ENCODE measurements at regions not wholly inside any gene's neighbourhood (a gene's known extent, or its start where the extent isn't known, plus 50 kb on each side); places are given as distances from the start of the nearest gene placed in this dataset.
A peak's percentile ranks its signal among the peaks of the same experiment; 100 is the strongest.

DNA sequence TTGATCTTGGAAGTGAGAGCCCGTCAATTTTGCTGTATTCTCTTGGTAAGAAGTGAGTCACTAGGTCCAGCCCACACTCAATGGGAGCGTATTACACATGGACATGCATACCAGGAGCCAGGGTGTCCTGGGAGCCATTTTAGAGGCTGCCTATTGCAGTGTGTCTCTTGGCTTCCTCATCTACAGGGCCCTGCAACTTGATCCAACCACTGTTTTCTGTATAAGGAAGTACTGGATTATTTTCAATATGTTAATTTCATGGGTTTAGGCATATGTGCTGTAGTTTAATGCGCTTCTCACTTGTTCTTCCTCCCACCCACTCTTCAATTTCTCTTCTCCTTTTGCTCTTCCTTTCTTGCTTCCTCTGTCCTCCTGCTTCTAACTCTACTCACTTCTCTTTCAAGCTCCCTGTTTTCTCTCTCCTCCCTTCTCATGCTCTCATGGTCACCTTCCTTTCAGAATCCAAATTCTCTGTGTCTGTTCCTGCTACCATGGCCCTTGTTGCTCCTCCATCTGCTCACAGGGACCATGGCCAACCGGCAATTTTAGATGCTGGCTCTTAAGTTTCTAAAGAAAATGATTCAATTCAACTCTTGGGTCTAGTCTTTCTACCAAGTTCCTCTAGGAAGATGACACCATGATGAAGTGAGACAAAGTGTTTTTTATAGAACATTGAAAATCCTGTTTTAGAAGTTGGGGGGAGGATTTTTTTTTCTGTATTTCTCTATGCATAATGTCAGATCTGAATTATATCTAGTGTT, 152.0 kb upstream of the ZEB2 start:
- Histone ChIP-seq H3K36me3 (no peaks in the 10 kb centered on the region), H3K4me1 (no peaks in the 10 kb centered on the region), H3K4me3 (no peak overlapping the region), H3K9me3 (no peaks in the 10 kb centered on the region), H3K27me3 (no peaks in the 10 kb centered on the region), H3K27ac (peak overlapping the region; percentile 5)
- ATAC-seq (peak; percentile 94), DNase-seq (no peak)
- TF ChIP-seq, protein P1, sequence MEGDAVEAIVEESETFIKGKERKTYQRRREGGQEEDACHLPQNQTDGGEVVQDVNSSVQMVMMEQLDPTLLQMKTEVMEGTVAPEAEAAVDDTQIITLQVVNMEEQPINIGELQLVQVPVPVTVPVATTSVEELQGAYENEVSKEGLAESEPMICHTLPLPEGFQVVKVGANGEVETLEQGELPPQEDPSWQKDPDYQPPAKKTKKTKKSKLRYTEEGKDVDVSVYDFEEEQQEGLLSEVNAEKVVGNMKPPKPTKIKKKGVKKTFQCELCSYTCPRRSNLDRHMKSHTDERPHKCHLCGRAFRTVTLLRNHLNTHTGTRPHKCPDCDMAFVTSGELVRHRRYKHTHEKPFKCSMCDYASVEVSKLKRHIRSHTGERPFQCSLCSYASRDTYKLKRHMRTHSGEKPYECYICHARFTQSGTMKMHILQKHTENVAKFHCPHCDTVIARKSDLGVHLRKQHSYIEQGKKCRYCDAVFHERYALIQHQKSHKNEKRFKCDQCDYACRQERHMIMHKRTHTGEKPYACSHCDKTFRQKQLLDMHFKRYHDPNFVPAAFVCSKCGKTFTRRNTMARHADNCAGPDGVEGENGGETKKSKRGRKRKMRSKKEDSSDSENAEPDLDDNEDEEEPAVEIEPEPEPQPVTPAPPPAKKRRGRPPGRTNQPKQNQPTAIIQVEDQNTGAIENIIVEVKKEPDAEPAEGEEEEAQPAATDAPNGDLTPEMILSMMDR (IDR thresholded peaks at IDR 0.05) = no peak
- intact Hi-C loops (cut with DNase I) = no loop called here

DNA sequence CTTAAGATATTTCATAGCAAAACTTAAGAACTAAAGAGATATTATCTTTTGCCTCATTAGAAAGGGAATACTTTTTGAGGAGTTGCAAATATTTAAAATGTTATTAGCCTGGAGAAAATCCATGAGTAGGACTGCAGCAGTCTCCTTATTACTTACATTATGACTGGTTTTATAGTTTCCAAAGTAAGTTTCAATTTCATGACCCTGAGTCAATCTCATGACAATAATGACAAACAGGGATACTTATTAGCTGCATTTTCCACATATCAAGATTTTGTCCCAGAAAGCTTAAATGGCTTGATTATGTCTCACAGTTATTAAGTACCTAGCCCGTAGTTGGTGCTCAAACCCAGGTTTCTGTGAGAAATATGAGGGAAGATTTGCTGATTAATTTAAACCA, 150.8 kb upstream of the ZEB2 start:
- no peaks in the 10 kb centered on the region for H3K27me3 ChIP-seq
- no peaks in the 10 kb centered on the region for H3K4me1 ChIP-seq
- ATAC-seq (no peak), DNase-seq (no peak)
- H3K4me3 ChIP-seq = no peak overlapping the region
- no peaks in the 10 kb centered on the region for H3K9me3 ChIP-seq
- TF ChIP-seq, protein P1 (IDR thresholded peaks at IDR 0.05) = no peak
- intact Hi-C loops (cut with DNase I) = no loop called here
- peak overlapping the region; percentile 5 for H3K27ac ChIP-seq
- H3K36me3 ChIP-seq = no peaks in the 10 kb centered on the region

DNA sequence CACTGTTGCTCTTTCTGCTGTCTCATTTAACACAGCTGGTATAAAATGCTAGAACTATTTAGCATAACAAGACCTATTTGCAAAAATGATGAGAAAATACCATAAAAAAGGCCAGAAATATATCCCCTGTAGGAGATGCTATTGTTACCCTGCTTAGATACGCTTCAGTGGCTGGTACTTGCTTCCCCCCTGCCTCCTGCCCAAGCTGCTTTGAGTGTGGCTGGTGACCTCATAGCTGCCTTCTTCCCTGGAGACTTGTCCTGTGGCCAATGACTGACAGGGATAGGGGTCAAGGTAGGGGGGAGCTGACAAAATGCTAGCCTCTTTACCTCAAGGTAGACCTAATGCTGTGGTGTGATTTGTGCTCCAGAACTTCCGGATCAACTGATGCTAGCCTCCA, 150.2 kb upstream of the ZEB2 start:
- ATAC-seq = no peak
- Histone ChIP-seq H3K4me1 (no peaks in the 10 kb centered on the region), H3K36me3 (no peaks in the 10 kb centered on the region), H3K9me3 (no peaks in the 10 kb centered on the region), H3K27ac (no peak overlapping the region), H3K4me3 (no peak overlapping the region), H3K27me3 (no peaks in the 10 kb centered on the region)
- TF ChIP-seq, protein P1 (IDR thresholded peaks at IDR 0.05) = no peak
- intact Hi-C loops (cut with DNase I) = no loop called here
- DNase-seq = no peak

DNA sequence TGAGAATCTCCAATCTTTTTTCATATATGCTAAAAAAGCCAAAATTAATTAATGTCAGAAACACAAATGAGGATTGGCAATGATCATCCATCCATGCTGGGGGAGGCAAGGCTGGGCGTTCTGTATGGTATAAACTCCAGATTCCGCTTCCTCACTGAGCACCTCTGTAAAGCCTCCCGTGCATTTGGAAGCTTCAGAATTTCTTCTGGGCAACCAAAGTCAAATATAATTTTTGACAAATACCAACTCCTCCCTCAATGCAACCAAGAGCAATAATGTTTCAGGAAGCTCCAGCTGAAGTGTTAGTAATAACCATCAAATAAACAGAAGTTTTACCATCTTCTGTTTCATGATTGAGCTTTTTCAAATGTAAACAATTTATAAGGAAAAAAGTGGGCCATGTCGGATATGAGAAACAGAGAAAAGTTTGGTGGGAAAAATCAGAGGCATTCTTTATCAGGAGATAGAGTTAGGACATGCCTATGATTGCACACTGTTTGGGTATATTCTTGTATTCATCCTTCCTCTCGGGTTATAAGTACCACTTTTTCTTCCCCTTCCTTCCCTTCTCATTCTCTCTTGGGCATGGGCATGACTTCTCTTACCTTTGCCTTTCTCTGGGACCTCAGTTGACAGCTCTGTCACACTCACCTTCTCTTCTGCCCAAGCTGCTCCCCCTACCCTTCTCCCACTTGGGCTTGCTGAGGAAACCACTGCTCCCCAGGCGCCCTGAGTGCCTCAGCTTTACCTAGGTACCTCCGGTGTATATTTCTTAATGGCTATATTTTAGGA, 149.5 kb upstream of the ZEB2 start:
- TF ChIP-seq, protein P1 (IDR thresholded peaks at IDR 0.05) = no peak
- Histone ChIP-seq H3K4me3 (no peak overlapping the region), H3K4me1 (no peaks in the 10 kb centered on the region), H3K27ac (no peak overlapping the region), H3K27me3 (no peaks in the 10 kb centered on the region), H3K9me3 (no peaks in the 10 kb centered on the region), H3K36me3 (no peaks in the 10 kb centered on the region)
- no peak for ATAC-seq
- DNase-seq = no peak
- intact Hi-C loops (cut with DNase I) = no loop called here

DNA sequence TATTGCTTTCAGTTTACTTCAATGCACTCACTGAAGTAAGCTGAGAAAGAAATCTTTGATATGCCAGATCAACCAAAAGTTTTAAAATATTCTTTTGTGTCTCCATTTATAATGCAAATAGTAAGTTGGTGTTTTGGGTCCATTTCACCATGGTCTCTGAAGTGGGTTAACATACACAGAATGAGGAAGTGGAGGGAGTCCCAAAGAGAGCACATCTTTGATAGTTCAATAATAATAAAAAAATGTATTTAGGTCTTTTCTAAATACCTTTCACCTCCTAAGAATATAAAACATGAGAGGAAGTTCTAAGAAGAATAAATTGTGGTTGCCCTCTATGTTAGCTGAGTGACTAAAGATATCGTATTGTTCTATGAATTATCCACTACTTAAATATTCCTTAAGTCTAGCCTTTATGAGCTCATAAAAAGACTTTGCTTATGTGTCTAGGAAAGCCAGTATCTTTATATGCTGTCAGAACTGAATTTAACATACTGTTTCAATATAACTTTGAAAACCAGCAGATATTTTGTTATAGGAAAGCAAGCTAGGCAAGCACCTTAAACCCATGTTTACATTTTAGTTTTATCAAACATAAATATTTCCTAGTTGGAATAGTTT, 148.7 kb upstream of the ZEB2 start:
- intact Hi-C loops (cut with DNase I) = no loop called here
- no peaks in the 10 kb centered on the region for H3K9me3 ChIP-seq
- TF ChIP-seq, protein P1 (IDR thresholded peaks at IDR 0.05) = no peak

More for the DNA sequence above, 148.7 kb upstream of the ZEB2 start:
- Histone ChIP-seq H3K4me3 (no peak overlapping the region), H3K27ac (no peak overlapping the region), H3K36me3 (no peaks in the 10 kb centered on the region), H3K27me3 (no peaks in the 10 kb centered on the region), H3K4me1 (no peaks in the 10 kb centered on the region)
- ATAC-seq (no peak), DNase-seq (no peak)
